Testis (tissue), 2 donors: ENCODE measurements at regions not wholly inside any gene's neighbourhood (a gene's known extent, or its start where the extent isn't known, plus 50 kb on each side); places are given as distances from the start of the nearest gene placed in this dataset.

ENCODE experiments used
- DNase-seq: peaks from one replicate; pipeline ENCODE4 v3.0.0-alpha.2; 2019
- H3K27ac ChIP-seq, 2 donors: fragments of 200-600 bp; sonication (generic); one replicate each; pipeline ENCODE4 v1.5.1; 2019
- H3K27me3 ChIP-seq: fragments of 200-600 bp; sonication (generic); one replicate; pipeline ENCODE4 v1.5.1; 2019
- H3K36me3 ChIP-seq: fragments of 200-600 bp; sonication (generic); one replicate; pipeline ENCODE4 v1.5.1; 2017; ENCODE audit warnings: low read depth; ENCODE audit errors: missing control alignments
- H3K4me1 ChIP-seq: fragments of 200-600 bp; sonication (generic); one replicate; pipeline ENCODE4 v1.5.1; 2019
- H3K4me3 ChIP-seq, 2 donors: fragments of 200-600 bp; sonication (generic); one replicate each; pipeline ENCODE4 v1.5.1; 2017 to 2019
- H3K9me3 ChIP-seq: fragments of 200-600 bp; sonication (generic); one replicate; pipeline ENCODE4 v1.5.1; 2017
- POLR2A ChIP-seq: fragments of 450-650 bp; IDR thresholded peaks from one replicate; pipeline ENCODE4 v1.6.1; 2017; ENCODE audit warnings: antibody characterized with exemption, mild to moderate bottlenecking, moderate library complexity
- WGBS, 2 donors: methylation state at CpG; one replicate each; pipeline ENCODE4 v1.1.5; 2018; 5-methylcytosine and 5-hydroxymethylcytosine counted together
- intact Hi-C: fragments of 100-400 bp; cut with DNase I; formaldehyde crosslinking; loops from one replicate; pipeline ENCODE4 v1.15.1; 2023; ENCODE audit warnings: low total_unique reads
- TF ChIP-seq, protein P1 (sequence below), 3 experiments: fragments of 450-650 bp in 2 of 3; fragments of 200-600 bp in 1 of 3; sonication (generic) in 1 of 3; IDR thresholded peaks; one replicate each; pipeline ENCODE4 v1.5.1; 2016 to 2019; ENCODE audit warnings: antibody characterized with exemption in 3 of 3, mild to moderate bottlenecking in 2 of 3, moderate library complexity in 1 of 3

DNA sequence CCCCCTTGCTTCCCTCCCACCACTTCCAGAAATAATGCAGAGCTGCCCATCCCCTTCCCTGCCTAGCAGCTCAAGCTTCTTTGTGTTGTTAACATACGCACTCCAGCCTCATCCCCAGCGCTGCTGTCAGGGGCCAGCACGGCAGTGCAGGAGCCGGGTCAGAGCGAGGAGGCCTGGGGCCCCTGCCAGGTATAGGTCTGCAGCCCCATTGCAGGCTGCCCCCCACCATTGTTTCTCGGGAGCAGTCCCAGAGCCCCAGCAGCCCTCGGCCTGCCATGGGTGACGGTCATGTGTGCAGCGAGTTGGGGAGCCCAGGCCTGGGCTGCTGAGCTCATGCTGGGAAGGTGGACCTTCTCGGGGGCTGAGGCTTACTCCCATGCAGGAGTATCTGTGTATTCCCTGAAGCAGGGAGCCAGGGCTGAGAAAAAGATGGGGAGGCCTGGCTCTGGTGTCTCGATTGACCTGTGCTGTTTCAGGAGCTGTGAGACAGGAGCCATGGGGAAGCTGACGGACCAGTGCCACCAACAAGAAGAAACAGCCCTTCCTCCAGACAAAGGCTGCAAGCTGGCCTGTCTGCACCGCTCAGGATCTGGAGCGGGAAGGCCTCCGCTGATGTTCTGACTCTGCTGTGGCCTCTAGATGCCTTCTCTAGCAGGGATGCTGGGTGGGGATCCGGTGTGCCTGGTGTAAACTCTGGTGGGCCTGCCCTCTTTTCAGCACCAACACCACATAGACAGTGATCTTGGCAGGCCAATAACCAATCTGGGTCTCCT is 220.5 kb upstream of the B3GAT1 start:
- no peaks in the 10 kb centered on the region for H3K4me1 ChIP-seq
- intact Hi-C loops = no loop called here

DNA sequence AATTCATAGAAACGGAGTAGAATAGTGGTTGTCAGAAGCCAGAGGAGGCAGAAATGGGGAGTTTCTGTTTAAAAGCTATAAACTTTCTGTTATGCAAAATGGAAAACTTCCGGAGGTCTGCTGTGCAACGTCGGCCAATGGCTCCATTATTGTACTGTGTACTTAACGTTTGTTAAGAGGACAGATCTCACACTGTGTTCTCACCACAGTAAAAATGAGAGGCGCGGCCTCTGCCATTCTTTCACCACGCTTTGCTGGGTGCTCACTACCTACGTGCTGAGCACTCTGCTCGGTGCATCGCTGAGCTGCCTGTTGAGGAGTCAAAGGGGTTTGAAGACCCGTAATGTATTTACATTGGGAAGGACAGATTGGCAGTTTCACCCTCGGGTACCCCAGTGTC is 218.8 kb upstream of the B3GAT1 start:
- 90 to 91% methylated on average over 13 of the region's 13 CpGs for WGBS, 2 donors
- no peak for DNase-seq
- intact Hi-C loops = no loop called here

More for the DNA sequence above, 220.5 kb upstream of the B3GAT1 start:
- Histone ChIP-seq H3K36me3 (no peaks in the 10 kb centered on the region), H3K4me3 (no peak overlapping the region), H3K27ac (no peak overlapping the region), H3K9me3 (no peaks in the 10 kb centered on the region), H3K27me3 (no peaks in the 10 kb centered on the region)
- 76 to 78% methylated on average over 7 to 16 of the region's 16 CpGs for WGBS, 2 donors
- no peak for DNase-seq
- no peak for TF ChIP-seq POLR2A
- TF ChIP-seq, protein P1, sequence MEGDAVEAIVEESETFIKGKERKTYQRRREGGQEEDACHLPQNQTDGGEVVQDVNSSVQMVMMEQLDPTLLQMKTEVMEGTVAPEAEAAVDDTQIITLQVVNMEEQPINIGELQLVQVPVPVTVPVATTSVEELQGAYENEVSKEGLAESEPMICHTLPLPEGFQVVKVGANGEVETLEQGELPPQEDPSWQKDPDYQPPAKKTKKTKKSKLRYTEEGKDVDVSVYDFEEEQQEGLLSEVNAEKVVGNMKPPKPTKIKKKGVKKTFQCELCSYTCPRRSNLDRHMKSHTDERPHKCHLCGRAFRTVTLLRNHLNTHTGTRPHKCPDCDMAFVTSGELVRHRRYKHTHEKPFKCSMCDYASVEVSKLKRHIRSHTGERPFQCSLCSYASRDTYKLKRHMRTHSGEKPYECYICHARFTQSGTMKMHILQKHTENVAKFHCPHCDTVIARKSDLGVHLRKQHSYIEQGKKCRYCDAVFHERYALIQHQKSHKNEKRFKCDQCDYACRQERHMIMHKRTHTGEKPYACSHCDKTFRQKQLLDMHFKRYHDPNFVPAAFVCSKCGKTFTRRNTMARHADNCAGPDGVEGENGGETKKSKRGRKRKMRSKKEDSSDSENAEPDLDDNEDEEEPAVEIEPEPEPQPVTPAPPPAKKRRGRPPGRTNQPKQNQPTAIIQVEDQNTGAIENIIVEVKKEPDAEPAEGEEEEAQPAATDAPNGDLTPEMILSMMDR (IDR thresholded peaks at IDR 0.05) = no peak

DNA sequence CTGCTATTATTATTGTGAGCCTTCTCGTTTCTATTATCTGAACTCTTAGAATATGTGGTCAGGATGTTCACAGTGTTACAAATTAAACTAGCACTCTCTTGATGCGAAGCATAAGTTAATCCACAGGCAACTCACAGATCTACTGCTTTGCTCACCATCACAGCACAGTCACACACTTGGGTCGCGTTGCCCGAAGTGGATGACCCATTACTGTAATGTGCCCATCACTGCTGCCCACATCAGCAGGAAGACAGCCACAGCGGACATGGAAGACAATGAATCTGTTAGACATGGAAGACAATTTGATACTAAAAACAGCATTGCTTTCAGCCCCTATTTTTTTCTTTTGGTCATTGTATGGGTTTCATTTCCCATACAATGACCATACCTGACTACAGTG is 216.4 kb upstream of the B3GAT1 start:
- no peak for TF ChIP-seq POLR2A
- TF ChIP-seq, protein P1 (IDR thresholded peaks at IDR 0.05) = no peak
- Histone ChIP-seq H3K27me3 (no peaks in the 10 kb centered on the region), H3K4me3 (no peak overlapping the region), H3K36me3 (no peaks in the 10 kb centered on the region), H3K27ac (no peak overlapping the region), H3K9me3 (no peaks in the 10 kb centered on the region), H3K4me1 (no peaks in the 10 kb centered on the region)
- no peak for DNase-seq
- WGBS, 2 donors = 93 to 94% methylated on average over 6 of the region's 6 CpGs
- intact Hi-C loops = no loop called here

More for the DNA sequence above, 218.8 kb upstream of the B3GAT1 start:
- H3K36me3 ChIP-seq = no peaks in the 10 kb centered on the region
- H3K4me3 ChIP-seq = no peak overlapping the region
- no peaks in the 10 kb centered on the region for H3K27me3 ChIP-seq
- no peaks in the 10 kb centered on the region for H3K9me3 ChIP-seq
- TF ChIP-seq, protein P1 (IDR thresholded peaks at IDR 0.05) = no peak
- H3K4me1 ChIP-seq = no peaks in the 10 kb centered on the region
- no peak overlapping the region for H3K27ac ChIP-seq

DNA sequence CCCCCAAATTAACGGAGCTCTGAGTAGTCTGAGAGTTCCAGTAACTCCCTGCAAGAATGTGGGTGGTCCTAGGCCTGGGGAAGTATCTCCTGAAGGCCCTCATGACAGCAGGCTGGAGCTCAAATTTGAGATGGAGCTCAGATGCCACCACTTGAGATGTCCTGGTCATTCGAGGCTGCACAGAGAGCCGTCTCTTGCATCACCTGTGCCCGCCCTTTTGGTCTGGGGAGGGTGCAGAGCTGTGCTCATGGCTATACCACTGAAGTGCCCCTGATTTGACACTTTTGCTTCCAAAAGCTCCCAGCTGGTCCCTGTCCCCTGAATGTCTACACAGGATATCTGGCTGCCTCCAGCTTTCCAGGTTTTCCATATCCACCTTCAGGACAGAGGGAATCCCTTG is 214.0 kb upstream of the B3GAT1 start:
- Histone ChIP-seq H3K4me3 (no peak overlapping the region), H3K4me1 (no peaks in the 10 kb centered on the region), H3K27me3 (no peaks in the 10 kb centered on the region), H3K9me3 (no peaks in the 10 kb centered on the region), H3K27ac (no peak overlapping the region), H3K36me3 (no peaks in the 10 kb centered on the region)
- DNase-seq = no peak
- intact Hi-C loops = no loop called here
- 78 to 79% methylated on average over 4 of the region's 4 CpGs for WGBS, 2 donors
- TF ChIP-seq POLR2A = no peak
- TF ChIP-seq, protein P1 (IDR thresholded peaks at IDR 0.05) = no peak

DNA sequence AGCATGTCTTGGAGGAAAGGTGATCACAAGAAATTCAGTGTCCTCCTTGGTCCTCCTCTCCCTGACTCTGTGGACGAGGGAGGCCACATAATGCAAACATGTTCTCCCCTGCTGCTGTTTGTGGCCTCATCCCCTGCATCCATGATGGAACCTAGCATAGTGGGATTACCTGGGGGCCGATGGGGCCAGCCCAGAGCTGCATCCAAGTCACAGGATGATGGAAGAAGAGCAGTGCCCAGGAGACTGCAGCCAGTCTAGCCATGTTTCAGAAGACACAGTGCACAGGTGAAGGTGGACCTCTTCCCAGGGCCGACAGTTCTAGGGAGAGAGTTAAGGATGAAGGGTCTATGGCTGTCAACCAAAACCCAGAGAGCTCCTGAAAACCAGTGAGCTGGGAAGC is 213.6 kb upstream of the B3GAT1 start:
- Histone ChIP-seq H3K27ac (no peak overlapping the region), H3K4me1 (no peaks in the 10 kb centered on the region), H3K4me3 (no peak overlapping the region), H3K36me3 (no peaks in the 10 kb centered on the region), H3K9me3 (no peaks in the 10 kb centered on the region), H3K27me3 (no peaks in the 10 kb centered on the region)
- intact Hi-C loops = no loop called here
- TF ChIP-seq, protein P1 (IDR thresholded peaks at IDR 0.05) = no peak
- no peak for TF ChIP-seq POLR2A
- WGBS, 2 donors = 81 to 88% methylated on average over 3 of the region's 3 CpGs
- DNase-seq = no peak
